ENCODE measurements at regions not wholly inside any gene's neighbourhood (a gene's known extent, or its start where the extent isn't known, plus 50 kb on each side); places are given as distances from the start of the nearest gene placed in this dataset.

GRCh38 chrX:150063138-150063518 lies 124.8 kb upstream of the EOLA2 start:
- no peak for TF ChIP-seq CTCF (conservative IDR thresholded peaks at IDR 0.05; ENCODE audit: low read depth, low read length)
- no peak for TF ChIP-seq EZH2phosphoT487 (IDR thresholded peaks at IDR 0.05; ENCODE audit: borderline replicate concordance, low read length)

All from PC-3 (cell line).